Activated T-cell treated with anti-CD3 and anti-CD28 coated beads, Interleukin-2, amount 50 U/mL, for 72 hours (primary cell): ENCODE measurements at regions not wholly inside any gene's neighbourhood (a gene's known extent, or its start where the extent isn't known, plus 50 kb on each side); places are given as distances from the start of the nearest gene placed in this dataset.
"Not testable (repeated sequence)": the region's sequence is repeated elsewhere in the genome, so short reads cannot be mapped to it uniquely, and the experiment has no call there.

Experiments
- ATAC-seq, 2 donors: fragments of 150-1000 bp; cut with Tn5 transposase; replicated peaks in 1 of 2; 2 replicates each; pipeline ENCODE4 v1.10.0; 2021; ENCODE audit warnings: moderate library complexity in 2 of 2, mild to moderate bottlenecking in 1 of 2
- DNase-seq, 2 donors: peaks; one replicate each; pipeline ENCODE4 v3.0.0; 2021 to 2022; ENCODE audit warnings: mixed read lengths in 1 of 2
- H3K27ac Mint-ChIP-seq: one replicate; pipeline ENCODE4 v1.8.0; 2022; ENCODE audit warnings: mild to moderate bottlenecking, moderate library complexity, mixed read lengths
- H3K27me3 Mint-ChIP-seq: one replicate; pipeline ENCODE4 v1.8.0; 2022; ENCODE audit warnings: low read depth, mixed read lengths
- H3K36me3 Mint-ChIP-seq, 2 donors: one replicate each; pipeline ENCODE4 v1.8.0; 2022; ENCODE audit warnings: mixed read lengths in 2 of 2, mild to moderate bottlenecking in 1 of 2; ENCODE audit not compliant: insufficient read depth in 2 of 2
- H3K4me1 Mint-ChIP-seq: one replicate; pipeline ENCODE4 v1.8.0; 2022; ENCODE audit warnings: low read depth, mixed read lengths
- H3K4me3 Mint-ChIP-seq, 2 donors: one replicate each; pipeline ENCODE4 v1.8.0; 2022; ENCODE audit warnings: mild to moderate bottlenecking in 2 of 2, mixed read lengths in 2 of 2, moderate library complexity in 2 of 2
- H3K9me3 Mint-ChIP-seq, 2 donors: one replicate each; pipeline ENCODE4 v1.8.0; 2022; ENCODE audit warnings: mixed read lengths in 2 of 2

DNA sequence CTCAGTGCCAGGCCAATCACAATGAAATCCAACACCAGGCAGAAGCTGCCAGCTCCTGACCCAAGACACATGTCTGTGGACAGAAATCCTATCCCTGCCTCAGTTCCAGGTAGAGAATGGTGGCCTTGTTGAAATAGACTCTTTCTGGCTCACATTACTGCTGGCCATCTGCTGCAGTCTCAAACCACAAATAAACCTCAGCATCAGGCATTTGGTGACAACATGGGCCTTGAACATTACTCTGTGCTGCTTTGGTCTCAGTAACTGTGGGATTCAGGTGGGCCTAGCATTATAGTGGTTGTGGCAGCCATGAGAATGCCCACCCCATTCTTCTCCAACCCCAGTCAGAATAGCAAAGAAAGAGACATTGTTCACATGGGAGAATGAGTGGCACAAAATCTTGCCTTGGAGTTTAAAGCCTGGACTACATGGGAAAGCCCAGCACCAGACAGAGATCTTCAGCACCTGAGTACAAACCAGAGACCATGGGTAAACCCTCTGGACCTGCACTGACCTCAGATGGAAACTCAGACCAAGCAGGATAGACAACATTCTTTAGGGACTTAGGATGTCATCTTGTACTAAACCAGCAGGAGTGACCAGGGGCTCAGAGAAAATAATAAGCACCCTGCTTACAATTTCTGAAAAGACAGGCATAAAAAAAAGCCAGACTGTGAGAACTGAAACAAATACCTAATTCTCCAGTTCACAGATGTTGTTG is 50.4 kb upstream of the TRAM1L1 start:
- H3K27me3 Mint-ChIP-seq: no peaks in the 10 kb centered on the region
- DNase-seq (no peak), ATAC-seq (no peak)
- H3K36me3 Mint-ChIP-seq: no peaks in the 10 kb centered on the region
- H3K4me3 Mint-ChIP-seq: no peak overlapping the region
- peaks cover 7% of the 10 kb centered on the region in 2 donors for H3K9me3 Mint-ChIP-seq
- no peak overlapping the region for H3K27ac Mint-ChIP-seq
- H3K4me1 Mint-ChIP-seq: no peaks in the 10 kb centered on the region

DNA sequence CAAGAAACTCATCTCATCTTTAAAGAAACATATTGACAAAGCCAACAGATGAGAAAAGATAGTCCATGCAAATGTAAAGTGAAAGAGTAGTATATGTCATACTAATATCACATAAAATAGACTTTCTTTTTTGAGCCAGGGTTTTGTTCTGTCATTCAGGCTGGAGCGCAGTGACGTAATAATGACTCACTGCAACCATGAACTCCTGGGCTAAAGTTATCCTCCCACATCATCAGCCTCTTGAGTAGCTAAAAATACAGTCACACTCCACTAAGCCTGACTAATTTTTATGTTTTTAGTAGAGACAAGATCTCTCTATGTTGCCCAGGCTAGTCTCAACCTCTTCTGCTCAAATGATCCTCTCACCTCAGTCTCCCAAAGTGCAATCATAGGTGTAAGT is 51.8 kb upstream of the TRAM1L1 start:
- Mint-ChIP-seq H3K9me3 (peaks cover 7 to 10% of the 10 kb centered on the region in 2 donors), H3K36me3 (no peaks in the 10 kb centered on the region), H3K27ac (no peak overlapping the region), H3K27me3 (no peaks in the 10 kb centered on the region), H3K4me1 (no peaks in the 10 kb centered on the region), H3K4me3 (no peak overlapping the region)
- ATAC-seq (no peak), DNase-seq (no peak)

DNA sequence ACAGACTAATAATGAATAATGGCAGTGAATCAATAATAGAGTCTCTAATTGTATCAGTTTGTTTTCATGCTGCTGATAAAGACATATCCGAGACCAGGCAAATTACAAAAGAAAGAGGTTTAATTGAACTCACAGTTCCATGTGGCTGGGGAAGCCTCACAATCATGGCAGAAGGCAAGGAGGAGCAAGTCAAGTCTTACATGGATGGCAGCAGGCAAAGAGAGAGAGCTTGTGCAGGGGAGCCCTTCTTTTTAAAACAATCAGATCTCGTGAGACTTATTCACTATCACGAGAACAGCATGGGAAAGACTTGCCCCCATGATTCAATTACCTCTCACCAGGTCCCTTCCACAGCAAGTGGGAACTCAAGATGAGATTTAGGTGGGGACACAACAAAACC is 53.4 kb upstream of the TRAM1L1 start:
- H3K27me3 Mint-ChIP-seq, H3K4me1 Mint-ChIP-seq, ATAC-seq: not testable (repeated sequence)

DNA sequence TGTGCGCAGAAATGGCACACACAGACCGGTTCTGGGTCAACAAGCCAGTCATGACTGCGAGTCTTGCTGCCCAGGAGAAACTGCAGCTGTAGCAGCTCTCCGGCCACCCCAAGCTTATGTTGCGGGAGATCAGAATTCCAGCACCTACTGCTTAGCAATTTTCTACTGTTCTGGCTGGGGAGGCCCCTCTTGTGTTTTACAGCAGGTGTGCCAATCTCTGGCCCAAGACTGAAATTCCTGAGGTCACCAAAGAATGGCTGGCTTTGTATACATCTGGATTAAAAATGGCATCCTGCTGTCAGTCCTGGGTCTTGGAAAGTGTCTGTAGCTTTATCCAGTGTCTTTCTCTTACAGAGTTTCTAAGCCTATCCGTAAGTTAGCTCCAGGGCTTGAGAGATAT is 68.9 kb upstream of the TRAM1L1 start:
- no peaks in the 10 kb centered on the region for H3K27me3 Mint-ChIP-seq
- ATAC-seq: no peak
- H3K9me3 Mint-ChIP-seq: peaks cover 0 to 1% of the 10 kb centered on the region in 2 donors
- H3K4me3 Mint-ChIP-seq: no peak overlapping the region
- H3K4me1 Mint-ChIP-seq: no peaks in the 10 kb centered on the region
- no peaks in the 10 kb centered on the region for H3K36me3 Mint-ChIP-seq
- H3K27ac Mint-ChIP-seq: no peak overlapping the region
- DNase-seq: no peak

More for the DNA sequence above, 53.4 kb upstream of the TRAM1L1 start:
- not testable (repeated sequence) for H3K4me3 Mint-ChIP-seq, H3K36me3 Mint-ChIP-seq, DNase-seq, H3K27ac Mint-ChIP-seq
- peaks cover 7 to 11% of the 10 kb centered on the region in 2 donors for H3K9me3 Mint-ChIP-seq

DNA sequence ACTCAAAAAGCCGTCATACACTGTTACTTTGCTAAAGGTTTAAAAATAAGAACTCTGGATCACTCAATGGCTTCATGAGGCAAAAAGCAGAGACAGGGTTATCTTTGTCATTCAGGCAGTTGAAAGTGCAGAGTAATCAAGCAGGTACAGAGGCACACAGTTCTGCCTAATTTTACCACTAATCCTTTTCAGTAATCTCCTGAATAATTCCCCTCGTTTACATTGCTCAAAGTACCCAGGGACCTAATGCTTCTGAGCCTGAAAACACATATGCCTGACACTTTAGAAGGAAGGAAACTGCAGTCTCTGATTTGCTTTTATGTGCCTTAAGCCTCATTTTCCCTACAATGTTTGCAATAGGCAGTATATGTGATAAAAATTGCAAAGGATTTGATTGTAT is 71.4 kb upstream of the TRAM1L1 start:
- H3K36me3 Mint-ChIP-seq: no peaks in the 10 kb centered on the region
- no peak overlapping the region for H3K4me3 Mint-ChIP-seq
- no peak for DNase-seq

DNA sequence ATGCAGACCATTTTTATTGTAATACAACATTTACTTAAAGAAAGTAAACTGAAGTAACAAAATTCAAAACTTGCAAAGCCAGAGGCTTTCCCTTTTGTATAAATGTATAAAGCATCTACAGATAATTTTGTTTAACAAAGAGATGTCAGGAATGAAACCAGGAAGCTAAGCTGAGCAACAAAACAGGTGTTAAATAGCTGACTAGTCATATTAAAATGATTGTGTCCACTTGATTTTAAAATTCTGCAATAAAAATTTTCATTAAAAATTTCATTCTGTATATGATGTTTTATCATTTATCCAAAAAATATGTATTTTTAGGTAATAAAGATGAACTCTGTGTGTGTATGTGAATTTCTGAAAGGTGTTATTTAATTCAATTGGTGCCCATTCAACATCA is 72.0 kb upstream of the TRAM1L1 start:
- Mint-ChIP-seq H3K36me3 (no peaks in the 10 kb centered on the region), H3K4me3 (no peak overlapping the region), H3K27ac (no peak overlapping the region), H3K27me3 (no peaks in the 10 kb centered on the region), H3K9me3 (no peaks in the 10 kb centered on the region), H3K4me1 (no peaks in the 10 kb centered on the region)
- DNase-seq (no peak), ATAC-seq (no peak)

More for the DNA sequence above, 71.4 kb upstream of the TRAM1L1 start:
- Mint-ChIP-seq H3K27ac (no peak overlapping the region), H3K9me3 (no peaks in the 10 kb centered on the region), H3K27me3 (no peaks in the 10 kb centered on the region), H3K4me1 (no peaks in the 10 kb centered on the region)
- no peak for ATAC-seq

DNA sequence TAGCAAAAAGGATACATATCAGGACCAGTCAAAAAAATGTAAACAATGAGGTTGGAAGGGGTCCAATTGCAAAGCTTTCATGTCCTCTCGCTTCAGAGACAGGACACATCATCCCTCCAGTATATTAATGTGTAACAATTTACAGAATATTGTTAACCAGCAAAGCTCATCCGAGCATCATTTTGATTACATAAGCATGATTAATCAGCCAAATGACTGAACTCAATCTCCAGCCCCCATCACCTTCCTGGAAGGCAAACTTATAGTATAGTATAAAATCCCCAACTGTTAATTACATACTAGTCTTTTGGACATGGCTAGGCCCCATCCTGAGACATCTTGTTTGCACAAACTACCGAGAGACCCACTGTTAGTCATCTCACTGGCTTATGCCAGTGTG is 77.6 kb upstream of the TRAM1L1 start:
- no peaks in the 10 kb centered on the region for H3K4me1 Mint-ChIP-seq
- no peak overlapping the region for H3K4me3 Mint-ChIP-seq
- H3K36me3 Mint-ChIP-seq: no peaks in the 10 kb centered on the region
- no peak overlapping the region for H3K27ac Mint-ChIP-seq
- no peaks in the 10 kb centered on the region for H3K9me3 Mint-ChIP-seq
- DNase-seq: no peak
- H3K27me3 Mint-ChIP-seq: no peaks in the 10 kb centered on the region
- no peak for ATAC-seq

DNA sequence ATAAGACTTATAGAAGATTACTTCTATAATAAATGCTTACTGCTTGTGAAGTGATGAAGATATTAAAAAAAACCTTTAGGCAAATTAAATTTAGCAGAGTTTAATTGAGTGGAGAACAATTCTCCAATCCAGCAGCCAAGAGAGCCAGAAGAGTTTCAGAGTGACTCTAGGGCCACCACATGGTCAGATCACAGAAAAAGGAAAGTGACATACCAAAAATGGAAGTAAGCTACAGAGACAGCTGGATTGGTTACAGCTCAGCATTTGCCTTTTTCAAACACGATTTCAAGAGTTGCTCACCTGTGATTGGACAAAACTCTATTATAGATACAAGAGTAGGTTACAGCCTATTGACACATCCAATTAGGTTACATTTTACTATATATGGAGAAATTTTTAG is 79.0 kb upstream of the TRAM1L1 start:
- Mint-ChIP-seq H3K27me3 (no peaks in the 10 kb centered on the region), H3K4me1 (no peaks in the 10 kb centered on the region), H3K9me3 (no peaks in the 10 kb centered on the region), H3K27ac (no peak overlapping the region), H3K36me3 (no peaks in the 10 kb centered on the region), H3K4me3 (no peak overlapping the region)
- ATAC-seq (no peak), DNase-seq (no peak)

DNA sequence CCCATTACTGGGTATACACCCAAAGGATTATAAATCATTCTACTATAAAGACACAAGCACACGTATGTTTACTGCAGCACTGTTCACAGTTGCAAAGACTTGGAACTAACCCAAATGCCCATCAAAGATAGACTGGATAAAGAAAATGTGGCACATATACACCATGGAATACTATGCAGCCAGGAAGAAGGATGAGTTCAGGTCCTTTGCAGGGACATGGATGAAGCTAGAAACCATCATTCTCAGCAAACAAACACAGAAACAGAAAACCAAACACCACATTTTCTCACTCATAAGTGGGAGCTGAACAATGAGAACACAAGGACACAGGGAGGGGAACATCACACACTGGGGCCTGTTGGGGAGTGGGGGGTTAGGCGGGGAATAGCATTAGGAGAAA is 90.0 kb upstream of the TRAM1L1 start:
- not testable (repeated sequence) for H3K27me3 Mint-ChIP-seq, H3K27ac Mint-ChIP-seq, H3K4me3 Mint-ChIP-seq, H3K9me3 Mint-ChIP-seq, DNase-seq, H3K4me1 Mint-ChIP-seq, ATAC-seq, H3K36me3 Mint-ChIP-seq

DNA sequence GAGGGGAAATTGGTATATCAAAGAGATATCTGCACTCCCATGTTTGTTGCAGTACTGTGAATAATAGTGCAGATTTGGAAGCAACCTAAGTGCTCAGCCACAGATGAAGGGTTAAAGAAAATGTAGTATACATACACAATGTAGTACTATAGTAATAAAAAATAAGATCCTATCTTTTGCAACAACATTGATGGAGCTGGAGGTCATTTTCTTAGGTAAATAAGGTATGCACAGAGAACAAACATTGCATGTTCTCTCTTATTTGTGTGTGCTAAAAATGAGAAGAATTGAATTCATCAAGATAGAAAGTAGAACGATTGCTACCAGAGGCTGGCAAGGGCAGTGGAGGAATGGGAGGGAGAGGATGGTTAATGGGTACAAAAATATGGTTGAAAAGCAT is 117.9 kb upstream of the TRAM1L1 start:
- no peaks in the 10 kb centered on the region for H3K27me3 Mint-ChIP-seq
- H3K27ac Mint-ChIP-seq: no peak overlapping the region
- peaks cover 3 to 6% of the 10 kb centered on the region in 2 donors for H3K9me3 Mint-ChIP-seq
- ATAC-seq (no peak), DNase-seq (no peak)
- H3K4me3 Mint-ChIP-seq: no peak overlapping the region
- H3K36me3 Mint-ChIP-seq: no peaks in the 10 kb centered on the region
- H3K4me1 Mint-ChIP-seq: no peaks in the 10 kb centered on the region

DNA sequence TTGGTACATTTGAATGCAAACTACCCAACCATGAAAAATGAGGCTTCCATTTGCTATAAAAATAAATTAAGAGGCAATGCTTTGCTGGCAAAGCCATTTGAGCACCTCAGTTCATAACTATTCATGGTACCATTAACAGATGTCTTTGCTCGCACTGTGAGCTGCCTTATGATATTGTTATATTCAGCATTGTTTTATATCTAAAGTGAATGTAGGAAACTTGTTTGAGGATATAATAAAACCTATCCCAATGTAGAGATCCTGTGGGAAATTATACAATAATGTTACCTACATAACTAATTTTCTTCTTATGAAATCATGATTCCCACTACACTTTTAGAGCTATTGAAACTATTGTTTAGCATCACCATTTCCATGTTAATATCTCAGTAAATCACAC is 125.2 kb upstream of the TRAM1L1 start:
- H3K27me3 Mint-ChIP-seq: no peaks in the 10 kb centered on the region
- ATAC-seq: no peak
- H3K27ac Mint-ChIP-seq: no peak overlapping the region
- peaks cover 0 to 5% of the 10 kb centered on the region in 2 donors for H3K9me3 Mint-ChIP-seq
- H3K4me1 Mint-ChIP-seq: no peaks in the 10 kb centered on the region
- no peak overlapping the region for H3K4me3 Mint-ChIP-seq
- no peaks in the 10 kb centered on the region for H3K36me3 Mint-ChIP-seq
- DNase-seq: no peak

DNA sequence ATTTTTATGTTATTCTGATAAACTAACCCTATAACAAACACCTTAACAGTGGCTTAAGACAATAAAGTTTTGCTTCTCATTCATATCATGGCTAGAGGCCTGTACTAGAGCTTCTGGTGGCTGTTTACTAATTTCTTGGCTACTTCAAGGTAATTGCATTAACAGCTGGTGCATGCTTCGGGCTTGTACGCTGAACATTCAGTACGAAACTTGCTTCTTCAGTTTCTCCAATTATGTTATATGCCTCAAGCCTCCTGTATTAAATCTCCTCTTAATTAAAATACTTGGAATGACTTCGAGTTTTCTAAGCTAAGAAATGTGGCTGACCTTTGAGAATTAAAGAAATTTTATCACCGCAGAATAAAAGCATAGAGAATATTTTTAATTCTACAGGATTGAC is 138.9 kb upstream of the TRAM1L1 start:
- Mint-ChIP-seq H3K9me3 (peaks cover 0 to 3% of the 10 kb centered on the region in 2 donors), H3K27me3 (no peaks in the 10 kb centered on the region), H3K27ac (no peak overlapping the region), H3K4me1 (no peaks in the 10 kb centered on the region), H3K36me3 (no peaks in the 10 kb centered on the region), H3K4me3 (no peak overlapping the region)
- no peak for ATAC-seq
- no peak for DNase-seq

DNA sequence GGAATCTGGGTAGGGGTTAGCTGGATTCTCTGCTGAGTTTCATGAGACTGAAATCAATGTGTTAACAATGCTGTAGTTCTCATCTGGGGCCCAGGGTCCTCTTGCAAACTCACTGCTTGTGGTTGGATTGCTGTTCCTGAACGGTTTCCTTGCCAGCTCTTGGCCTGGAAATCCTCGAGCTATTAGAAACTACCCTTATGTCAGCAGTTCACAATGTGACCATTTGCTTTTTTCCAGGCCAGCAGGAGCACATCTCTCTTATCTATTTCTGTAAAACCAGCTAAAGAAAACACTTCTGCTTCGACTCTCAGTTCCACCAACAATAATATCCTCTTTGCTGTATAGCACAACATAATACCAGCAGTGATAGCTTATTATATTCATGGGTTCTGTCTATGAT is 140.1 kb upstream of the TRAM1L1 start:
- Mint-ChIP-seq H3K4me3 (no peak overlapping the region), H3K27ac (no peak overlapping the region), H3K27me3 (no peaks in the 10 kb centered on the region), H3K9me3 (peaks cover 0 to 4% of the 10 kb centered on the region in 2 donors), H3K36me3 (no peaks in the 10 kb centered on the region), H3K4me1 (no peaks in the 10 kb centered on the region)
- DNase-seq (no peak), ATAC-seq (no peak)

DNA sequence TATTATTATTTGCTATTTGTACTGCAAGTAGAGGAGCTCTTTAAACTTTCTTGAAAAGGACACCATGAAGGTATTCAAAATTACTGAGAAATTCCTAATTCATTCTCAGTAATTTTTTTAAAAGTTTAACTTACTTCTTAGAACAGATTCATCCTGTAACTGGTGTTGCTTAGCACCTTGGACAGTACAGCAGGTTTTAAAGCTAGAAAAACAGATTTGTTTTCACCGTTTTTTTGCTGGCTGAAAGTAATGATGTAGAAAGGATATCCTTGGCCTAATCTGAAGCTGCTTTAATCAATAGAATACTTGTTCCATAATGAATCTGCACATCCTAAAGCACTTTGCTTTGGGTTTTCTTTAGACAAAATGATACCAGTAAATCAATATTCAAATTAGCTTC is 142.5 kb upstream of the TRAM1L1 start:
- Mint-ChIP-seq H3K4me1 (no peaks in the 10 kb centered on the region), H3K36me3 (no peaks in the 10 kb centered on the region), H3K4me3 (no peak overlapping the region), H3K27ac (no peak overlapping the region), H3K9me3 (peaks cover 0 to 4% of the 10 kb centered on the region in 2 donors), H3K27me3 (no peaks in the 10 kb centered on the region)
- ATAC-seq: no peak
- no peak for DNase-seq
